Rectal smooth muscle tissue (tissue), 1 donor: ENCODE measurements at regions not wholly inside any gene's neighbourhood (a gene's known extent, or its start where the extent isn't known, plus 50 kb on each side); places are given as distances from the start of the nearest gene placed in this dataset.
"Not testable (repeated sequence)": the region's sequence is repeated elsewhere in the genome, so short reads cannot be mapped to it uniquely, and the experiment has no call there.

Experiments used
- H3K27ac ChIP-seq: one replicate; pipeline ENCODE4 v1.7.0; 2013; ENCODE audit warnings: low read depth, low read length, inconsistent platforms
- H3K27me3 ChIP-seq: one replicate; pipeline ENCODE4 v1.7.0; 2013; ENCODE audit warnings: low read length; ENCODE audit not compliant: control insufficient read depth, insufficient read depth
- H3K36me3 ChIP-seq: one replicate; pipeline ENCODE4 v1.7.0; 2013; ENCODE audit warnings: low read length; ENCODE audit not compliant: control insufficient read depth, insufficient read depth
- H3K4me1 ChIP-seq: one replicate; pipeline ENCODE4 v1.7.0; 2013; ENCODE audit warnings: low read length; ENCODE audit not compliant: control insufficient read depth, insufficient read depth
- H3K4me3 ChIP-seq: one replicate; pipeline ENCODE4 v1.7.0; 2013; ENCODE audit warnings: low read length
- H3K9ac ChIP-seq: one replicate; pipeline ENCODE4 v1.7.0; 2013; ENCODE audit warnings: low read length

- Histone ChIP-seq H3K36me3 (no peaks in the 10 kb centered on the region), H3K4me3 (no peak overlapping the region), H3K4me1 (no peaks in the 10 kb centered on the region), H3K27ac (no peak overlapping the region), H3K9ac (no peak overlapping the region), H3K27me3 (no peaks in the 10 kb centered on the region)
Observed at GRCh38 chr15:91651251-91651650, 202.3 kb upstream of the SLCO3A1 start.

- Histone ChIP-seq H3K27me3 (no peaks in the 10 kb centered on the region), H3K27ac (no peak overlapping the region), H3K36me3 (no peaks in the 10 kb centered on the region), H3K4me3 (no peak overlapping the region), H3K9ac (no peak overlapping the region), H3K4me1 (no peaks in the 10 kb centered on the region)
Observed at GRCh38 chr15:91652610-91653207, 200.8 kb upstream of the SLCO3A1 start.

DNA sequence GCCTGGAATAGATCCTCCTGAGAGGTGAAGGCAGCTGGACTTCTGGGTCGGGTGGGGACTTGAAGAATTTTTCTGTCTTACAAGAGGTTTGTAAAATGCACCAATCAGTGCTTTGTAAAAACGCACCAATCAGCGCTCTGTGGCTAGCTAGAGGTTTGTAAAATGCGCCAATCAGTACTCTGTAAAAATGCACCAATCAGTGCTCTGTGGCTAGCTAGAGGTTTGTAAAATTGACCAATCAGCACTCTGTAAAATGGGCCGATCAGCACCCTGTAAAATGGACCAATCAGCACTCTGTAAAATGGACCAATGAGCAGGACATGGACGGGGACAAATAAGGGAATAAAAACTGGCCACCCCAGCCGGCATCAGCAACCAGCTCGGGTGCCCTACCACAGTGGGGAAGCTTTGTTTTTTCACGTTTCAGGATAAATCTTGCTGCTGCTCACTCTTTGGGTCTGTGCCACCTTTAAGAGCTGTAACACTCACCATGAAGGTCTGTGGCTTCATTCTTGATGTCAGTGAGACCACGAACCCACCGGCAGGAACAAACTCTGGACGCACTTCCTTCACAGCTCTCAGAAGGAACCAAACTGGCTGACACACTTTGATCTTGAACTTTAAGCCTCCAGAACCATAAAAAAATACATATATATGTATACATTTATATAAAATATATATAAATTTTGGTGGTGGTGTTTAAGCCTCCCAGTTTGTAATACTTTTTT lies 197.8 kb upstream of the SLCO3A1 start:
- not testable (repeated sequence) for H3K4me1 ChIP-seq

GRCh38 chr15:91660174-91660649 lies 193.3 kb upstream of the SLCO3A1 start:
- Histone ChIP-seq H3K9ac (no peak overlapping the region), H3K36me3 (no peaks in the 10 kb centered on the region), H3K27ac (no peak overlapping the region), H3K4me3 (no peak overlapping the region), H3K27me3 (no peaks in the 10 kb centered on the region), H3K4me1 (no peaks in the 10 kb centered on the region)

More for the DNA sequence above, 197.8 kb upstream of the SLCO3A1 start:
- not testable (repeated sequence) for H3K27me3 ChIP-seq, H3K9ac ChIP-seq, H3K27ac ChIP-seq, H3K4me3 ChIP-seq, H3K36me3 ChIP-seq

DNA sequence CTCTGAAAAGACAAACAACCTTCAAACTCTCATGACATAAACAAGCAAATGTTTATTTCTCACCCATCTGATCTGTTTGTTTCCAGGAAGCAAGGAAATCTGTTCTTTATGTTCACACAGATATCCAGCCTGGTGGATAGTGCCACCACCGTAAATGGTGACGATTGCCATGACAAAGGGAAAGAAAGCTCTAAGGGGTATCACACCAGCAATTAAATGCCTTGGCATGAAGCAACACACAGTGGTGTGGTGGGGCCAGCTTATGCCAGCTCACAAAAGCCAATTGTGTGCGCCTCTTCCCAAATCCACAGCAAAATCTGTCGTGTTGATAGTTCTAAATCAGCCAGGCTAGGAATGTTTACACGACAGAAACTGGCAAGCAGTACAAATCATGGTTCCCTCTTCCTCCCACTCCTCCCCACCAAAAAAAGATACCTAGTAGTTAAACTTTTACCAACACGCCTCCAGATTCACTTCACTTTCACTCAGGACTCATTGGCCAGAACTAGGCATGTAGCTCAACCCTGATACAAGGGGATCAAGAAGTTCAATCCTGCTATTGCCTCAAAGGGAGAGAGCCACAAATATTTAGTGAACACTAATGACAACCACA lies 189.2 kb upstream of the SLCO3A1 start:
- Histone ChIP-seq H3K9ac (no peak overlapping the region), H3K36me3 (no peaks in the 10 kb centered on the region), H3K27me3 (no peaks in the 10 kb centered on the region), H3K4me1 (no peaks in the 10 kb centered on the region), H3K4me3 (no peak overlapping the region), H3K27ac (no peak overlapping the region)

DNA sequence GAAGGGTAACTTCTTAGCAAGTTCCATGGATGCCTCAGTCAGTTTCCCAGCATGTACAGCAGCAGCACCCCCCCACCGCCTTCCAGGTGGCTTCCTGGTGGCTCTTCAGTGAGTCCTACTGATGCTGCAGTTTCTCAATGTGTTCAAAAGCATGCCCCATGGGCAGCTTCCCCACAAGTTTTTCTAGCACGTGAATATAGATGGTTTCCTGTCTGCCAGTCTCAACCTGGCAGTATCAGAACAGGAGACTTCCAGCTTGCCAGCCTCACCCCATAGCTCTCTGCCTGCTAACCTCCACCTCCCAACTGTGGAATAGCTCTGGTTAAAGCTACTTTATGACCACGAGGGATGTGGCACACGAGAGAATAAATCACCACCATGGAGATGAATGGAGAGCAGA lies 188.3 kb upstream of the SLCO3A1 start:
- Histone ChIP-seq H3K36me3 (no peaks in the 10 kb centered on the region), H3K4me1 (no peaks in the 10 kb centered on the region), H3K9ac (no peak overlapping the region), H3K27ac (no peak overlapping the region), H3K27me3 (no peaks in the 10 kb centered on the region), H3K4me3 (no peak overlapping the region)

DNA sequence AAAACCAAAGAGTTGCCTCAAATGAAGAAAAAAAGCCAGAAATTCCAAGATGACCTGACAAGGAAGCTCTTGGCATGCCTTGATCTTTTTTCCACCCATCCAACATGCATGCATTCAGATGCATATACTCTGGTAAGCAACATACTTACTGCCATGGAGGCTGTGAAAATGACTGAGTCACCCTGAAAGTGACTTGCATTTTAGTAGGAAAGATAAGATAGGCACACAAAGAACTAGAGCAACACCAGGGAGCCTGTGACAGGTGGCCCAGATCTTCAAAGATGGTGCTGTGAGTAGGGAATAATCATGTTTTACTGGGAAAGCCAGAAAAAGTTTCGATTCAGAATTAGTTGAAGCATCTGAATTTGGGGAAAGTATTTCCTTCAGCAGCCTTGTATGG lies 185.1 kb upstream of the SLCO3A1 start:
- Histone ChIP-seq H3K27ac (no peak overlapping the region), H3K36me3 (no peaks in the 10 kb centered on the region)

GRCh38 chr15:91670108-91670507 lies 183.4 kb upstream of the SLCO3A1 start:
- no peak overlapping the region for H3K27ac ChIP-seq
- no peaks in the 10 kb centered on the region for H3K27me3 ChIP-seq
- no peak overlapping the region for H3K4me3 ChIP-seq
- no peak overlapping the region for H3K9ac ChIP-seq
- H3K36me3 ChIP-seq: no peaks in the 10 kb centered on the region
- H3K4me1 ChIP-seq: no peaks in the 10 kb centered on the region

More for the DNA sequence above, 185.1 kb upstream of the SLCO3A1 start:
- H3K4me1 ChIP-seq: no peaks in the 10 kb centered on the region
- no peak overlapping the region for H3K4me3 ChIP-seq
- no peak overlapping the region for H3K9ac ChIP-seq
- no peaks in the 10 kb centered on the region for H3K27me3 ChIP-seq

GRCh38 chr15:91678003-91678402 lies 175.5 kb upstream of the SLCO3A1 start:
- no peak overlapping the region for H3K4me3 ChIP-seq
- no peaks in the 10 kb centered on the region for H3K27me3 ChIP-seq
- H3K9ac ChIP-seq: no peak overlapping the region
- no peaks in the 10 kb centered on the region for H3K36me3 ChIP-seq
- no peak overlapping the region for H3K27ac ChIP-seq
- no peaks in the 10 kb centered on the region for H3K4me1 ChIP-seq

- H3K9ac ChIP-seq: no peak overlapping the region
- no peaks in the 10 kb centered on the region for H3K36me3 ChIP-seq
- no peaks in the 10 kb centered on the region for H3K27me3 ChIP-seq
- no peaks in the 10 kb centered on the region for H3K4me1 ChIP-seq
- H3K27ac ChIP-seq: no peak overlapping the region
- no peak overlapping the region for H3K4me3 ChIP-seq
Observed at GRCh38 chr15:91679447-91679846, 174.1 kb upstream of the SLCO3A1 start.

DNA sequence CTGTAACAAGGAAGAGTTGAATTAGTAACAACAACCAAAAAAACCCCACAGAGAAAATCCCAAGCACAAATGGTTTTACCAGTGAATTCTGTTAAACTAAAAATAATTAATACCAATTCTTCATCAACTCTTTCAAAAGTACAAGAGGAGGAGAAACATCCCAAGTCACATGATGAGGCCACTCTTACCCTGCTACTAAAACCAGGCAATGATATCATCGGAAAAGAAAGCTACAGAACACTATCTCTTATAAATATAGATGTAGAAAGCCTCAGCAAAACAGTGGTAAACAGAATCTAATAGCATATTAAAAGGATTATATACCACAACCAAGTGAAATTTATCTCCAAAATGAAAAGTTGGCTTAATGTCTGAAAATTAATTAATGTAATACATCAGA lies 168.1 kb upstream of the SLCO3A1 start:
- H3K4me1 ChIP-seq: no peaks in the 10 kb centered on the region
- no peak overlapping the region for H3K9ac ChIP-seq
- H3K27me3 ChIP-seq: no peaks in the 10 kb centered on the region
- H3K36me3 ChIP-seq: no peaks in the 10 kb centered on the region
- no peak overlapping the region for H3K4me3 ChIP-seq
- H3K27ac ChIP-seq: no peak overlapping the region

GRCh38 chr15:91688811-91689210 lies 164.7 kb upstream of the SLCO3A1 start:
- no peak overlapping the region for H3K9ac ChIP-seq
- H3K36me3 ChIP-seq: no peaks in the 10 kb centered on the region
- no peak overlapping the region for H3K4me3 ChIP-seq
- no peaks in the 10 kb centered on the region for H3K4me1 ChIP-seq
- no peaks in the 10 kb centered on the region for H3K27me3 ChIP-seq
- H3K27ac ChIP-seq: no peak overlapping the region
